ENCODE measurements at regions not wholly inside any gene's neighbourhood (a gene's known extent, or its start where the extent isn't known, plus 50 kb on each side); places are given as distances from the start of the nearest gene placed in this dataset.

DNA sequence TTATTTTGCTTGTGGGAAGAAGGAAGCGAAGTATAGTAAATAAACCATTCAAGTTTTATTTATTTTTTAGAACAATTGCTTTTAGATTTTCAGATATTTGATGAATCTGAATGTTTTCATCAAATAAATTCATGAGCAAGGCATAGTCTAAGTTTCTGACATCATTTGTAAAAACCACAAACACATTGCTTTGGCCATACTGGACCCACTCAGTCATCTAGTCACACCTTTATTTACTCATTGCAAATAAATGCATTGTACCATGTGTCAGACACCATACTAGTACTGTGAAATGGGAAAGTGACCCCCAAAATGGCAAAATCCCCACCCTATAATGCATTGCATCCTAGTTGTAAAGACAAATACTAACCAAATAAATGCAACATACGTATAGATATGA is 449.1 kb upstream of the SMIM31 start:
- Histone ChIP-seq H3K9me3 (ENCODE audit: low read length) (no peaks in the 10 kb centered on the region), H2AFZ (ENCODE audit: low read depth, low read length) (no peak overlapping the region), H3F3A (ENCODE audit: insufficient read depth, low read length, poor library complexity, severe bottlenecking) (no peaks in the 10 kb centered on the region), H3K9ac (ENCODE audit: low read length) (no peak overlapping the region), H3K79me2 (replicated peaks; ENCODE audit: insufficient read depth, low read length) (peaks cover 21% of the 10 kb centered on the region), H3K9me2 (ENCODE audit: insufficient read depth, low read length) (no peaks in the 10 kb centered on the region), H3K36me3 (ENCODE audit: insufficient read depth, low read length) (no peaks in the 10 kb centered on the region), H3K4me2 (ENCODE audit: low read length) (no peak overlapping the region), H3K27ac (ENCODE audit: low read length) (no peak overlapping the region), H3K4me3 (ENCODE audit: low read length) (no peak overlapping the region), H4K20me1 (ENCODE audit: insufficient read depth) (no peaks in the 10 kb centered on the region), H3K27me3 (ENCODE audit: insufficient read depth, low read depth, low read length) (no peaks in the 10 kb centered on the region)
- TF ChIP-seq REST (IDR thresholded peaks at IDR 0.05; ENCODE audit: borderline replicate concordance) (no peak), EZH2 (IDR thresholded peaks at IDR 0.05; ENCODE audit: borderline replicate concordance, insufficient read depth, low read length, poor library complexity, severe bottlenecking) (no peak), RAD21 (conservative IDR thresholded peaks at IDR 0.05) (no peak), MXI1 (conservative IDR thresholded peaks at IDR 0.05; ENCODE audit: poor library complexity, severe bottlenecking) (no peak), TAF1 (IDR thresholded peaks at IDR 0.05; ENCODE audit: low read depth) (no peak), EP300 (conservative IDR thresholded peaks at IDR 0.05; ENCODE audit: poor library complexity, severe bottlenecking) (no peak), CTCF (IDR thresholded peaks at IDR 0.05; ENCODE audit: poor library complexity, severe bottlenecking) (no peak), POLR2AphosphoS5 (IDR thresholded peaks at IDR 0.05) (no peak), SMC3 (conservative IDR thresholded peaks at IDR 0.05; ENCODE audit: poor library complexity) (no peak)

- Histone ChIP-seq H2AFZ (ENCODE audit: low read depth, low read length) (no peak overlapping the region), H3K9me2 (ENCODE audit: insufficient read depth, low read length) (no peaks in the 10 kb centered on the region), H3K79me2 (replicated peaks; ENCODE audit: insufficient read depth, low read length) (peaks cover 17% of the 10 kb centered on the region), H3K36me3 (ENCODE audit: insufficient read depth, low read length) (no peaks in the 10 kb centered on the region), H3K4me2 (ENCODE audit: low read length) (no peak overlapping the region), H4K20me1 (ENCODE audit: insufficient read depth) (no peaks in the 10 kb centered on the region), H3K9ac (ENCODE audit: low read length) (no peak overlapping the region), H3K27me3 (ENCODE audit: insufficient read depth, low read depth, low read length) (no peaks in the 10 kb centered on the region), H3K9me3 (ENCODE audit: low read length) (no peaks in the 10 kb centered on the region), H3K27ac (ENCODE audit: low read length) (no peak overlapping the region), H3K4me3 (ENCODE audit: low read length) (no peak overlapping the region), H3F3A (ENCODE audit: insufficient read depth, low read length, poor library complexity, severe bottlenecking) (no peaks in the 10 kb centered on the region)
- TF ChIP-seq CTCF (IDR thresholded peaks at IDR 0.05; ENCODE audit: poor library complexity, severe bottlenecking): no peak
- TF ChIP-seq POLR2AphosphoS5 (IDR thresholded peaks at IDR 0.05): no peak
- no peak for TF ChIP-seq REST (IDR thresholded peaks at IDR 0.05; ENCODE audit: borderline replicate concordance)
- no peak for TF ChIP-seq TAF1 (IDR thresholded peaks at IDR 0.05; ENCODE audit: low read depth)
- TF ChIP-seq RAD21 (conservative IDR thresholded peaks at IDR 0.05): no peak
- no peak for TF ChIP-seq SMC3 (conservative IDR thresholded peaks at IDR 0.05; ENCODE audit: poor library complexity)
- no peak for TF ChIP-seq EZH2 (IDR thresholded peaks at IDR 0.05; ENCODE audit: borderline replicate concordance, insufficient read depth, low read length, poor library complexity, severe bottlenecking)
- no peak for TF ChIP-seq EP300 (conservative IDR thresholded peaks at IDR 0.05; ENCODE audit: poor library complexity, severe bottlenecking)
- no peak for TF ChIP-seq MXI1 (conservative IDR thresholded peaks at IDR 0.05; ENCODE audit: poor library complexity, severe bottlenecking)
Observed at GRCh38 chr4:164307262-164307661, 446.7 kb upstream of the SMIM31 start.
